Hepatocyte (in vitro differentiated cells): ENCODE measurements at regions not wholly inside any gene's neighbourhood (a gene's known extent, or its start where the extent isn't known, plus 50 kb on each side); places are given as distances from the start of the nearest gene placed in this dataset.
"Not testable (repeated sequence)": the region's sequence is repeated elsewhere in the genome, so short reads cannot be mapped to it uniquely, and the experiment has no call there.

Experiments
- DNase-seq: peaks from one replicate; pipeline ENCODE4 v3.0.0-alpha.2; 2016; ENCODE audit warnings: low spot score
- H2AFZ ChIP-seq: fragments of 200-600 bp; sonication (generic); 2 replicates; pipeline ENCODE4 v1.6.0; 2016; ENCODE audit warnings: antibody characterized with exemption, mild to moderate bottlenecking
- H3K27ac ChIP-seq: fragments of 200-600 bp; sonication (generic); 2 replicates; pipeline ENCODE4 v1.5.1; 2016; ENCODE audit warnings: mild to moderate bottlenecking
- H3K27me3 ChIP-seq: fragments of 200-600 bp; sonication (generic); 2 replicates; pipeline ENCODE4 v1.6.1; 2016
- H3K36me3 ChIP-seq: fragments of 200-600 bp; sonication (generic); replicated peaks from 2 replicates; pipeline ENCODE4 v1.5.1; 2016; ENCODE audit warnings: low read depth; ENCODE audit not compliant: insufficient read depth
- H3K4me1 ChIP-seq: fragments of 200-600 bp; sonication (generic); 2 replicates; pipeline ENCODE4 v1.5.1; 2016; ENCODE audit warnings: mild to moderate bottlenecking, moderate library complexity; ENCODE audit not compliant: insufficient read depth
- H3K4me2 ChIP-seq: fragments of 200-600 bp; sonication (generic); 2 replicates; pipeline ENCODE4 v1.6.0; 2016
- H3K4me3 ChIP-seq: fragments of 200-600 bp; sonication (generic); 2 replicates; pipeline ENCODE4 v1.5.1; 2016; ENCODE audit warnings: mild to moderate bottlenecking
- H3K79me2 ChIP-seq: fragments of 200-600 bp; sonication (generic); 2 replicates; pipeline ENCODE4 v1.6.0; 2017; ENCODE audit warnings: mild to moderate bottlenecking
- H3K9me2 ChIP-seq: fragments of 200-600 bp; sonication (generic); replicated peaks from 2 replicates; pipeline ENCODE4 v1.6.0; 2017; ENCODE audit warnings: mild to moderate bottlenecking; ENCODE audit not compliant: insufficient read depth
- H3K9me3 ChIP-seq: fragments of 200-600 bp; sonication (generic); 2 replicates; pipeline ENCODE4 v1.5.1; 2016; ENCODE audit warnings: low read depth, mild to moderate bottlenecking
- H4K20me1 ChIP-seq: fragments of 200-600 bp; sonication (generic); 2 replicates; pipeline ENCODE4 v1.6.0; 2016; ENCODE audit warnings: mild to moderate bottlenecking; ENCODE audit not compliant: insufficient read depth, poor library complexity, severe bottlenecking
- EZH2 ChIP-seq: fragments of 200-600 bp; sonication (generic); IDR thresholded peaks from 2 replicates; pipeline ENCODE4 v1.6.1; 2016; ENCODE audit warnings: antibody characterized with exemption, mild to moderate bottlenecking, borderline replicate concordance
- EZH2phosphoT487 ChIP-seq: fragments of 200-600 bp; sonication (generic); IDR thresholded peaks from one replicate; pipeline ENCODE4 v1.6.1; 2018; ENCODE audit warnings: antibody characterized with exemption, mild to moderate bottlenecking, low read depth, moderate library complexity; ENCODE audit not compliant: unreplicated experiment, severe bottlenecking
- WGBS: methylation state at CpG from one replicate; pipeline ENCODE4 v1.1.6; 2016; ENCODE audit warnings: low lambda C conversion rate; ENCODE audit errors: missing lambda C conversion rate; 5-methylcytosine and 5-hydroxymethylcytosine counted together
- TF ChIP-seq, protein P1 (sequence below): fragments of 200-600 bp; sonication (generic); IDR thresholded peaks from 2 replicates; pipeline ENCODE4 v1.5.1; 2016; ENCODE audit warnings: antibody characterized with exemption, mild to moderate bottlenecking; ENCODE audit not compliant: poor library complexity

DNA sequence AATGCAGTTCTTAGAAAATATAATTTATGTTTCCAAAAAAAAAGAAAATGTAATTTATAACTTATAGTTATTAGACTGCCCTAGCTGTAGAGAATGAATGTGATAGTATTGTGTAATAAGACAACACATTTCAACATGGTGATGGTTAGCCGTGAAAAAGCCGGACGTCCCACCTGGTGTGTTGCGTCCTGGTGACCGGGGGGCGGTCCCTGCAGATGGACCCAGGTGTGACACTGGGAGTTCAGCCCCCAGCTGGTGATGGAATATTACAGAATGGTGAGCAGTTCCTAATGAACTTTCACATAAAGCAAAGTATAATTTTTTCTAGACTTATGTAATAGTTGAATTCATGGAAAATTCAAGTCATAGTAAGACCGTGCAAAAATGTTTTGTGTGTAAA, 132.8 kb downstream of the LAT start:
- no peaks in the 10 kb centered on the region for H3K79me2 ChIP-seq
- H3K4me1 ChIP-seq, result peaks cover 6% of the 10 kb centered on the region
- no peaks in the 10 kb centered on the region for H3K27me3 ChIP-seq
- no peak overlapping the region for H3K4me3 ChIP-seq
- WGBS, result 92% methylated on average over 7 of the region's 7 CpGs
- no peak overlapping the region for H2AFZ ChIP-seq
- no peak for TF ChIP-seq EZH2phosphoT487
- TF ChIP-seq EZH2, result no peak
- TF ChIP-seq, protein P1, sequence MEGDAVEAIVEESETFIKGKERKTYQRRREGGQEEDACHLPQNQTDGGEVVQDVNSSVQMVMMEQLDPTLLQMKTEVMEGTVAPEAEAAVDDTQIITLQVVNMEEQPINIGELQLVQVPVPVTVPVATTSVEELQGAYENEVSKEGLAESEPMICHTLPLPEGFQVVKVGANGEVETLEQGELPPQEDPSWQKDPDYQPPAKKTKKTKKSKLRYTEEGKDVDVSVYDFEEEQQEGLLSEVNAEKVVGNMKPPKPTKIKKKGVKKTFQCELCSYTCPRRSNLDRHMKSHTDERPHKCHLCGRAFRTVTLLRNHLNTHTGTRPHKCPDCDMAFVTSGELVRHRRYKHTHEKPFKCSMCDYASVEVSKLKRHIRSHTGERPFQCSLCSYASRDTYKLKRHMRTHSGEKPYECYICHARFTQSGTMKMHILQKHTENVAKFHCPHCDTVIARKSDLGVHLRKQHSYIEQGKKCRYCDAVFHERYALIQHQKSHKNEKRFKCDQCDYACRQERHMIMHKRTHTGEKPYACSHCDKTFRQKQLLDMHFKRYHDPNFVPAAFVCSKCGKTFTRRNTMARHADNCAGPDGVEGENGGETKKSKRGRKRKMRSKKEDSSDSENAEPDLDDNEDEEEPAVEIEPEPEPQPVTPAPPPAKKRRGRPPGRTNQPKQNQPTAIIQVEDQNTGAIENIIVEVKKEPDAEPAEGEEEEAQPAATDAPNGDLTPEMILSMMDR, result no peak
- no peaks in the 10 kb centered on the region for H3K36me3 ChIP-seq
- no peak for DNase-seq
- no peak overlapping the region for H3K4me2 ChIP-seq
- H4K20me1 ChIP-seq, result no peaks in the 10 kb centered on the region
- H3K9me3 ChIP-seq, result no peaks in the 10 kb centered on the region
- H3K27ac ChIP-seq, result no peak overlapping the region
- H3K9me2 ChIP-seq, result no peaks in the 10 kb centered on the region

DNA sequence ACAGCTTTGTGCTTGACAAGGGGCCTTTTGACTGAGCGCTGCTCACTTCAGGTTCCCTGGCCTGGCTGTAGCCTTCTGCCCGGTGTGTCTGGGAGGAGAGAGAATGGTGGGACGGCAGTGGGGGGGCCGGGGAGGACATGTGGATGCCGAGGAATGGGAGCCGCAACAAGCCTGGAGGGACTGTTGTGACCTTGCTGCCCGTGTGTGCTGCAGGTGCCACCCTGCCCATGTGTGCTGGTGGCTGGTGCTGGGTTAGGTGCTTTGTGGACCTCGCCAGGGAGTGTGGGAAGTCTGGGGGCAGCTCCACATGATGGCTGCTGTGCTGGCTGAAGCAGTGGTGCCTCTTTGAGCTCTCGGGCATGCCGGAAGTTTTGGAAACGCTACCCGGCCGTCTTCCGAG, 132.1 kb downstream of the LAT start:
- Histone ChIP-seq H3K9me2 (no peaks in the 10 kb centered on the region), H4K20me1 (no peaks in the 10 kb centered on the region), H3K9me3 (no peaks in the 10 kb centered on the region), H3K4me1 (peaks cover 6% of the 10 kb centered on the region), H3K36me3 (no peaks in the 10 kb centered on the region), H3K4me3 (no peak overlapping the region), H3K27ac (no peak overlapping the region), H2AFZ (no peak overlapping the region), H3K79me2 (no peaks in the 10 kb centered on the region), H3K27me3 (no peaks in the 10 kb centered on the region), H3K4me2 (no peak overlapping the region)
- 92% methylated on average over 14 of the region's 14 CpGs for WGBS
- TF ChIP-seq, protein P1, result no peak
- TF ChIP-seq EZH2 (no peak), EZH2phosphoT487 (no peak)
- DNase-seq, result no peak

DNA sequence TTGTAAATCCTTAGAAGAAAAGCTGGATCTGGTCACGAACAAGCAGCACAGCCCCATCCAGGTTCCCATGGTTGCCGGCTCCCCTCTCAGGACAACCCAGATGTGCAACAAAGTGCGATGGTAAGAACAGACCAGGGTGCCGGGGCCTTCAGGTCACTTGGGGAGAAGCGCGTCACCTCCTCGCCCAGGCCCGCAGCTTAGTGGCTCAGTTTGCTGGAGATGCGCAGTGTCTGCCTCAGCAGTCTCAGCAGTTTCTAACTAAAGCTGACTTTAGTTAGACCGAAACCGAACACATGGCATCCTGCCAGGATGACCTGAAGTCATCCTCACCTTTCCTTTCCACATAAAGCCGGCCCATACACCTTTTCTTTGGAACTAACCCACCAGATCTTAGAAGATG, 131.4 kb downstream of the LAT start:
- H3K79me2 ChIP-seq, H3K27me3 ChIP-seq, DNase-seq, H3K4me3 ChIP-seq, H2AFZ ChIP-seq, H4K20me1 ChIP-seq, H3K4me1 ChIP-seq, H3K4me2 ChIP-seq, H3K9me3 ChIP-seq, H3K27ac ChIP-seq, H3K36me3 ChIP-seq, H3K9me2 ChIP-seq: not testable (repeated sequence)
- 72% methylated on average over 12 of the region's 12 CpGs for WGBS

DNA sequence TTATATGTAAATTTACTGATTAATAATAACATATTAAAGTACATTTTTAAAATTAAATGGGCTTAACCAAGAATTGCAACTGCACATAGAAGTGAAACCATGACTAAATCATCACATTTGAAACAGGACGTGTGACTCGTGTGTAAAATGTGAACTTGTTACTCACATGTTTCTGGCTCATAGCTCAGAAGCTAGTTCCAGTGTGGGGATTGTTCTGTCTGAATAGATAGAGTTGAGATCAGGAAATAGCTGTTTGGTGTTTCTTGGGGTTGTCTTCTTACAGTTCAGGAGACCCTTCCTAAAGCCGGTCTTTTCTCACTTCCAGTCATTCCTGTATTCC, 130.9 kb downstream of the LAT start:
- not testable (repeated sequence) for H3K9me2 ChIP-seq, H3K79me2 ChIP-seq, H3K36me3 ChIP-seq, H3K9me3 ChIP-seq, H3K4me3 ChIP-seq, H4K20me1 ChIP-seq, H3K4me1 ChIP-seq, H2AFZ ChIP-seq, H3K27me3 ChIP-seq, DNase-seq
- Histone ChIP-seq H3K27ac (peak overlapping the region; percentile 0), H3K4me2 (peak overlapping the region; percentile 62)
- 32% methylated on average over 3 of the region's 3 CpGs for WGBS
